A549 (cell line): ENCODE measurements at regions not wholly inside any gene's neighbourhood (a gene's known extent, or its start where the extent isn't known, plus 50 kb on each side); places are given as distances from the start of the nearest gene placed in this dataset.

Experiments
- ATAC-seq, 2 experiments: fragments of 200-7000 bp in 1 of 2; fragments of >200 bp in 1 of 2; cut with Nextera tagmentation in 1 of 2; cut with Tn5 transposase in 1 of 2; 3 replicates each; pipeline versions ENCODE4 v1.8.0 to v1.9.1; 2018 to 2020; ENCODE audit warnings: mild to moderate bottlenecking in 1 of 2, moderate library complexity in 1 of 2
- CTCF ChIA-PET: fragments of 300-600 bp; sonication (Branson Sonifier 250); formaldehyde crosslinking; extraction: SDS; loops from one replicate; lab custom pipeline; 2021; ENCODE audit warnings: antibody characterized with exemption, inconsistent platforms; lab: Yijun Ruan, JAX
- POLR2A ChIA-PET: fragments of 350-600 bp; formaldehyde crosslinking; extraction: SDS; loops from one replicate; lab custom pipeline; 2021; ENCODE audit warnings: antibody characterized with exemption, inconsistent platforms; lab: Yijun Ruan, JAX
- DNase-seq, 2 experiments: peaks; one replicate each; pipeline versions ENCODE4 v3.0.0 to v3.0.0-alpha.2; 2011 to 2016; ENCODE audit warnings: low read depth in 1 of 2, low spot score in 1 of 2
- FAIRE-seq: peaks from 2 replicates; lab custom pipeline; 2011; peaks lifted over from hg19 to GRCh38; lab: Jason Lieb, UNC
- H3K27ac ChIP-seq, 2 experiments: fragments of >200 bp; sonication (Bioruptor Twin); formaldehyde crosslinking; 3 replicates each; pipeline ENCODE4 v1.5.1; 2016 to 2017
- H3K4me1 ChIP-seq: fragments of >200 bp; sonication (Bioruptor Twin); formaldehyde crosslinking; 3 replicates; pipeline ENCODE4 v1.6.1; 2016
- H3K4me2 ChIP-seq: fragments of >200 bp; sonication (Bioruptor Twin); formaldehyde crosslinking; 3 replicates; pipeline ENCODE4 v1.6.1; 2016
- H3K4me3 ChIP-seq: fragments of >200 bp; sonication (Bioruptor Twin); formaldehyde crosslinking; 3 replicates; pipeline ENCODE4 v1.5.1; 2016
- H3K9me3 ChIP-seq: fragments of >200 bp; sonication (Bioruptor Twin); formaldehyde crosslinking; 3 replicates; pipeline ENCODE4 v1.6.1; 2016
- BHLHE40 ChIP-seq: IDR thresholded peaks from 2 replicates; pipeline ENCODE4 v1.6.1; 2012; ENCODE audit warnings: low read depth, low read length, inconsistent platforms
- CHD4 ChIP-seq: fragments of 200-600 bp; sonication (generic); IDR thresholded peaks from 2 replicates; pipeline ENCODE4 v1.6.1; 2016; ENCODE audit warnings: antibody characterized with exemption, mild to moderate bottlenecking, borderline replicate concordance
- EHF ChIP-seq: fragments of 250-450 bp; sonication (Bioruptor Pico); IDR thresholded peaks from 2 replicates; pipeline ENCODE4 v1.5.0; 2020; ENCODE audit warnings: mild to moderate bottlenecking
- EP300 ChIP-seq, 2 experiments: fragments of >200 bp; sonication (Bioruptor Twin); formaldehyde crosslinking; IDR thresholded peaks; 2 replicates in 1 of 2; 3 replicates in 1 of 2; pipeline ENCODE4 v1.6.1; 2016 to 2017
- ESRRA ChIP-seq: fragments of 150-350 bp; IDR thresholded peaks from 2 replicates; pipeline ENCODE4 v1.6.1; 2014; ENCODE audit warnings: mild to moderate bottlenecking, low read length, borderline replicate concordance
- FOSL2 ChIP-seq, 2 experiments: fragments of 450-650 bp in 1 of 2; fragments of >200 bp in 1 of 2; sonication (Bioruptor Twin) in 1 of 2; formaldehyde crosslinking; IDR thresholded peaks; 2 replicates each; pipeline versions ENCODE4 v1.5.0 to v1.6.1; 2016 to 2020; ENCODE audit warnings: mild to moderate bottlenecking in 1 of 2, moderate library complexity in 1 of 2
- HDAC2 ChIP-seq: fragments of 200-600 bp; sonication (generic); IDR thresholded peaks from 2 replicates; pipeline ENCODE4 v1.6.1; 2016
- HOXA7 ChIP-seq: fragments of 250-450 bp; sonication (Bioruptor Pico); IDR thresholded peaks from 2 replicates; pipeline ENCODE4 v1.5.0; 2020; ENCODE audit warnings: mild to moderate bottlenecking, moderate library complexity
- JUNB ChIP-seq: fragments of >200 bp; sonication (Bioruptor Twin); formaldehyde crosslinking; IDR thresholded peaks from 2 replicates; pipeline ENCODE4 v1.6.1; 2016
- KDM5A ChIP-seq: fragments of 200-600 bp; sonication (generic); IDR thresholded peaks from 2 replicates; pipeline ENCODE4 v1.6.1; 2016; ENCODE audit warnings: antibody characterized with exemption, mild to moderate bottlenecking
- MAFK ChIP-seq: fragments of 450-650 bp; IDR thresholded peaks from 2 replicates; pipeline ENCODE4 v1.6.1; 2014; ENCODE audit not compliant: partially characterized antibody
- MAZ ChIP-seq: fragments of 150-350 bp; IDR thresholded peaks from 2 replicates; pipeline ENCODE4 v1.6.1; 2014; ENCODE audit warnings: antibody characterized with exemption, low read depth, low read length, borderline replicate concordance
- MYC ChIP-seq: IDR thresholded peaks from 2 replicates; pipeline ENCODE4 v1.6.1; 2012; ENCODE audit warnings: mild to moderate bottlenecking, inconsistent platforms, low read length, improper control_type of control experiment, borderline replicate concordance
- NR3C1 ChIP-seq: fragments of >200 bp; sonication (Bioruptor Twin); formaldehyde crosslinking; IDR thresholded peaks from 3 replicates; pipeline ENCODE4 v1.6.1; 2017
- PHF8 ChIP-seq: fragments of 200-600 bp; sonication (generic); IDR thresholded peaks from 2 replicates; pipeline ENCODE4 v1.6.1; 2016; ENCODE audit warnings: low read depth, mild to moderate bottlenecking, antibody characterized with exemption, moderate library complexity, borderline replicate concordance
- RARB ChIP-seq: fragments of 250-450 bp; sonication (Bioruptor Pico); IDR thresholded peaks from 2 replicates; pipeline ENCODE4 v1.8.0; 2021; ENCODE audit warnings: mild to moderate bottlenecking, moderate library complexity
- RNF2 ChIP-seq: fragments of 200-600 bp; sonication (generic); IDR thresholded peaks from 2 replicates; pipeline ENCODE4 v1.6.1; 2016; ENCODE audit warnings: low read depth, mild to moderate bottlenecking, antibody characterized with exemption, moderate library complexity, borderline replicate concordance
- ZFP36 ChIP-seq: fragments of 450-650 bp; IDR thresholded peaks from 2 replicates; pipeline ENCODE4 v1.6.1; 2014; ENCODE audit warnings: borderline replicate concordance; ENCODE audit not compliant: partially characterized antibody
- ZNF302 ChIP-seq: fragments of 250-450 bp; sonication (Bioruptor Pico); IDR thresholded peaks from 2 replicates; pipeline ENCODE4 v1.9.0; 2021; ENCODE audit warnings: inconsistent platforms, mild to moderate bottlenecking, moderate library complexity
- ZSCAN20 ChIP-seq: fragments of 250-450 bp; sonication (Bioruptor Pico); IDR thresholded peaks from 2 replicates; pipeline ENCODE4 v1.8.0; 2022; ENCODE audit warnings: mild to moderate bottlenecking, moderate library complexity
- WGBS: methylation state at CpG from one replicate; pipeline ENCODE4 v1.1.6; 2017; ENCODE audit errors: missing lambda C conversion rate; 5-methylcytosine and 5-hydroxymethylcytosine counted together
- TF ChIP-seq, protein P1 (sequence below): fragments of 200-600 bp; sonication (generic); IDR thresholded peaks from 2 replicates; pipeline ENCODE4 v1.6.1; 2016; ENCODE audit warnings: antibody characterized with exemption, mild to moderate bottlenecking, moderate library complexity
- TF ChIP-seq, protein P2 (sequence below): IDR thresholded peaks from 2 replicates; pipeline ENCODE4 v1.6.1; 2012
- TF ChIP-seq, protein P3 (sequence below): fragments of 450-650 bp; IDR thresholded peaks from 2 replicates; pipeline ENCODE4 v1.6.1; 2014; ENCODE audit warnings: antibody characterized with exemption
- TF ChIP-seq, protein P4 (sequence below): IDR thresholded peaks from 2 replicates; pipeline ENCODE4 v1.6.1; 2012
- TF ChIP-seq, protein P5 (sequence below): fragments of 250-450 bp; sonication (Bioruptor Pico); IDR thresholded peaks from 2 replicates; pipeline ENCODE4 v1.5.0; 2021; ENCODE audit warnings: mild to moderate bottlenecking, moderate library complexity, borderline replicate concordance
- TF ChIP-seq, protein P6 (sequence below): fragments of >200 bp; sonication (Bioruptor Twin); formaldehyde crosslinking; IDR thresholded peaks from 2 replicates; pipeline ENCODE4 v1.6.1; 2016

DNA sequence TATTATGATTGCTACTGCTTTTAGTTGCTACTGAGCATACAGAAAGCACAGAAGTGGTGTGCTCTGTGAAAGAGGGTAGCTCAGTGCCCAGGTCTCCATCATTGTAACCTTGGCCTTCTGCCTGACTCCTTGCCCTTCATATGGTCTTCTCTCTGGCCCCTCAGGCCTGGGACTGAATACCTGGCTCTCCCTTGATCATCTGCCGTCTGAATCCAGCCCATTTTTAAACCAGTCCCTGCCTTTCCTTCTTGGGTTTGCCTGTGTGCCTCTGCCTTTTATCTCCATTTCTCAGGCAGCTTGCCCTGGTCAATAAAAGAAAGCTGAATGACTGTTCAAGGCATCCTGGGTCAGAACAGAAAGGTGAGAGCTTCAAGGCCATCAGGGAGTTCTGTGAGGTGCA lies 109.1 kb upstream of the ZNF438 start:
- 90% methylated on average over 1 of the region's 1 CpG for WGBS
- ChIA-PET CTCF (no interaction called here), POLR2A (no interaction called here)
- Histone ChIP-seq H3K4me2 (no peak overlapping the region), H3K27ac (no peak overlapping the region), H3K4me3 (no peak overlapping the region), H3K9me3 (no peaks in the 10 kb centered on the region), H3K4me1 (no peaks in the 10 kb centered on the region)
- ATAC-seq (no peak), FAIRE-seq (no peak), DNase-seq (no peak)
- TF ChIP-seq FOSL2 (IDR thresholded peaks at IDR 0.05) (no peak), FOSL2 (CRISPR knock-in tag; IDR thresholded peaks at IDR 0.05) (no peak), EP300 (IDR thresholded peaks at IDR 0.05) (no peak), RNF2 (no peak), MYC (no peak), EHF (no peak), MAFK (no peak), CHD4 (no peak), JUNB (no peak), NR3C1 (no peak)
- TF ChIP-seq, protein P1, sequence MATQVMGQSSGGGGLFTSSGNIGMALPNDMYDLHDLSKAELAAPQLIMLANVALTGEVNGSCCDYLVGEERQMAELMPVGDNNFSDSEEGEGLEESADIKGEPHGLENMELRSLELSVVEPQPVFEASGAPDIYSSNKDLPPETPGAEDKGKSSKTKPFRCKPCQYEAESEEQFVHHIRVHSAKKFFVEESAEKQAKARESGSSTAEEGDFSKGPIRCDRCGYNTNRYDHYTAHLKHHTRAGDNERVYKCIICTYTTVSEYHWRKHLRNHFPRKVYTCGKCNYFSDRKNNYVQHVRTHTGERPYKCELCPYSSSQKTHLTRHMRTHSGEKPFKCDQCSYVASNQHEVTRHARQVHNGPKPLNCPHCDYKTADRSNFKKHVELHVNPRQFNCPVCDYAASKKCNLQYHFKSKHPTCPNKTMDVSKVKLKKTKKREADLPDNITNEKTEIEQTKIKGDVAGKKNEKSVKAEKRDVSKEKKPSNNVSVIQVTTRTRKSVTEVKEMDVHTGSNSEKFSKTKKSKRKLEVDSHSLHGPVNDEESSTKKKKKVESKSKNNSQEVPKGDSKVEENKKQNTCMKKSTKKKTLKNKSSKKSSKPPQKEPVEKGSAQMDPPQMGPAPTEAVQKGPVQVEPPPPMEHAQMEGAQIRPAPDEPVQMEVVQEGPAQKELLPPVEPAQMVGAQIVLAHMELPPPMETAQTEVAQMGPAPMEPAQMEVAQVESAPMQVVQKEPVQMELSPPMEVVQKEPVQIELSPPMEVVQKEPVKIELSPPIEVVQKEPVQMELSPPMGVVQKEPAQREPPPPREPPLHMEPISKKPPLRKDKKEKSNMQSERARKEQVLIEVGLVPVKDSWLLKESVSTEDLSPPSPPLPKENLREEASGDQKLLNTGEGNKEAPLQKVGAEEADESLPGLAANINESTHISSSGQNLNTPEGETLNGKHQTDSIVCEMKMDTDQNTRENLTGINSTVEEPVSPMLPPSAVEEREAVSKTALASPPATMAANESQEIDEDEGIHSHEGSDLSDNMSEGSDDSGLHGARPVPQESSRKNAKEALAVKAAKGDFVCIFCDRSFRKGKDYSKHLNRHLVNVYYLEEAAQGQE, result no peak
- TF ChIP-seq, protein P2, sequence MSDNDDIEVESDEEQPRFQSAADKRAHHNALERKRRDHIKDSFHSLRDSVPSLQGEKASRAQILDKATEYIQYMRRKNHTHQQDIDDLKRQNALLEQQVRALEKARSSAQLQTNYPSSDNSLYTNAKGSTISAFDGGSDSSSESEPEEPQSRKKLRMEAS, result no peak

DNA sequence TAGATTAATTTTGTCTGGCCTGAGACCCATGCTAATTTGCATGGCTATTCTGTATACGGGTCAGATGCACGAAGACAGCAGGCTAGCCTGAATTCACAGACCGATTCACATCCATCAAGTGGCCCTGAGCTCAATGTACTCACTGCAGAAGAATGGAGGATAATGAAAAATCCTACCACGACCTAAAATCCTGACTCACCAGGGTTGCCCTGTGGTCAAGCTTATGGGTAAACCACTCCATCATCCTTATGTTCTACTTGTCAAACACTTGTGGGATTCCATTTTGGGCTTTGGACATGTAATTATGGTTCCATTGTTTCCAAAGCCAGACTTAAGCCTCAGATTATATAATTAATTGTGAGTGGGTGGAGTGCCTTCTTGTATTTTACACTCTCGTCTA lies 110.4 kb upstream of the ZNF438 start:
- H3K9me3 ChIP-seq, result no peaks in the 10 kb centered on the region
- ChIA-PET POLR2A (no interaction called here), CTCF (no interaction called here)
- peaks cover 8% of the 10 kb centered on the region for H3K4me1 ChIP-seq
- DNase-seq, result no peak
- TF ChIP-seq MYC, result no peak
- no peak for TF ChIP-seq ESRRA
- no peak for TF ChIP-seq MAFK
- no peak for TF ChIP-seq KDM5A
- TF ChIP-seq HOXA7, result no peak
- TF ChIP-seq RARB (CRISPR knock-in tag), result no peak
- TF ChIP-seq, protein P3, sequence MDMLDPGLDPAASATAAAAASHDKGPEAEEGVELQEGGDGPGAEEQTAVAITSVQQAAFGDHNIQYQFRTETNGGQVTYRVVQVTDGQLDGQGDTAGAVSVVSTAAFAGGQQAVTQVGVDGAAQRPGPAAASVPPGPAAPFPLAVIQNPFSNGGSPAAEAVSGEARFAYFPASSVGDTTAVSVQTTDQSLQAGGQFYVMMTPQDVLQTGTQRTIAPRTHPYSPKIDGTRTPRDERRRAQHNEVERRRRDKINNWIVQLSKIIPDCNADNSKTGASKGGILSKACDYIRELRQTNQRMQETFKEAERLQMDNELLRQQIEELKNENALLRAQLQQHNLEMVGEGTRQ, result no peak
- ATAC-seq, result no peak
- H3K4me2 ChIP-seq, result no peak overlapping the region
- no peak overlapping the region for H3K27ac ChIP-seq
- H3K4me3 ChIP-seq, result no peak overlapping the region
- WGBS, result 66% methylated on average over 5 of the region's 5 CpGs
- no peak for FAIRE-seq

DNA sequence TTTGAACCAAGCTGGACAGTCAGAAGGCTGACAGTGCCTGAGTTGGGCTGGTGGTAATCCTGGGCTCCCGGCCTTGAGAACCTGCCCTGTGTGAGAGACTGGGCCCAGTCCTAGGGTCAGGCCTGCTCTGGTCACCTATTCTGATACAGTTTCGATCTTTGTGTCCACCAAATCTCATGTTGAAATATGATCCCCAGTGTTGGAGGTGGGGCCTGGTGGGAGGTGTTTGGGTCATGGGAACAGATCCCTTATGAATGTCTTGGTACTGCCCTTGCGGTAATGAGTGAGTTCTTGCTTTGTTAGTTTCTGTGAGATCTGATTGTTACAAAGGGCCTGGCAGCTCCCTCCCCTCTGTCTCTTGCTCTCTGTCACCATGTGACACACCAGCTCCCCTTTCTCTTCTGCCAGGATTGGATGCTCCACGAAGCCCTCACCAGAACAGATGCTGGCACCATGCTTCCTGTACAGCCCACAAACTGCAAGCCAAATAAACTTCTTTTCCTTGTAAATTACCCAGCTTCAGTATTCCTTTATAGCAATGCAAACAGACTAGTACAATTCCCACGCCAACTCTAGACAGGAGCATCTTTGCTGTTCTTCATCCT lies 111.8 kb upstream of the ZNF438 start:
- no peak overlapping the region for H3K4me3 ChIP-seq
- WGBS, result 77% methylated on average over 5 of the region's 5 CpGs
- no peak for FAIRE-seq
- TF ChIP-seq, protein P4, sequence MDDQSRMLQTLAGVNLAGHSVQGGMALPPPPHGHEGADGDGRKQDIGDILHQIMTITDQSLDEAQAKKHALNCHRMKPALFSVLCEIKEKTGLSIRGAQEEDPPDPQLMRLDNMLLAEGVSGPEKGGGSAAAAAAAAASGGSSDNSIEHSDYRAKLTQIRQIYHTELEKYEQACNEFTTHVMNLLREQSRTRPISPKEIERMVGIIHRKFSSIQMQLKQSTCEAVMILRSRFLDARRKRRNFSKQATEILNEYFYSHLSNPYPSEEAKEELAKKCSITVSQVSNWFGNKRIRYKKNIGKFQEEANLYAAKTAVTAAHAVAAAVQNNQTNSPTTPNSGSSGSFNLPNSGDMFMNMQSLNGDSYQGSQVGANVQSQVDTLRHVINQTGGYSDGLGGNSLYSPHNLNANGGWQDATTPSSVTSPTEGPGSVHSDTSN, result no peak
- TF ChIP-seq ZNF302 (CRISPR knock-in tag), result no peak
- no peak for TF ChIP-seq ZFP36
- TF ChIP-seq, protein P5, sequence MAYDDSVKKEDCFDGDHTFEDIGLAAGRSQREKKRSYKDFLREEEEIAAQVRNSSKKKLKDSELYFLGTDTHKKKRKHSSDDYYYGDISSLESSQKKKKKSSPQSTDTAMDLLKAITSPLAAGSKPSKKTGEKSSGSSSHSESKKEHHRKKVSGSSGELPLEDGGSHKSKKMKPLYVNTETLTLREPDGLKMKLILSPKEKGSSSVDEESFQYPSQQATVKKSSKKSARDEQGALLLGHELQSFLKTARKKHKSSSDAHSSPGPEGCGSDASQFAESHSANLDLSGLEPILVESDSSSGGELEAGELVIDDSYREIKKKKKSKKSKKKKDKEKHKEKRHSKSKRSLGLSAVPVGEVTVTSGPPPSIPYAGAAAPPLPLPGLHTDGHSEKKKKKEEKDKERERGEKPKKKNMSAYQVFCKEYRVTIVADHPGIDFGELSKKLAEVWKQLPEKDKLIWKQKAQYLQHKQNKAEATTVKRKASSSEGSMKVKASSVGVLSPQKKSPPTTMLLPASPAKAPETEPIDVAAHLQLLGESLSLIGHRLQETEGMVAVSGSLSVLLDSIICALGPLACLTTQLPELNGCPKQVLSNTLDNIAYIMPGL, result no peak
- no peak for TF ChIP-seq MAZ
- TF ChIP-seq HDAC2, result no peak
- no peak for TF ChIP-seq ZSCAN20 (CRISPR knock-in tag)
- no peak for TF ChIP-seq PHF8
- TF ChIP-seq, protein P6, sequence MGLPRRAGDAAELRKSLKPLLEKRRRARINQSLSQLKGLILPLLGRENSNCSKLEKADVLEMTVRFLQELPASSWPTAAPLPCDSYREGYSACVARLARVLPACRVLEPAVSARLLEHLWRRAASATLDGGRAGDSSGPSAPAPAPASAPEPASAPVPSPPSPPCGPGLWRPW, result no peak
- TF ChIP-seq, protein P2, result no peak
- no peak for TF ChIP-seq BHLHE40

More for the DNA sequence above, 111.8 kb upstream of the ZNF438 start:
- H3K27ac ChIP-seq, result no peak overlapping the region
- ChIA-PET POLR2A (no interaction called here), CTCF (interaction anchor here (0.9 kb wide), 1 partner anchor 15 kb away, joined by 3 read pairs; no protein-coding TSS in a partner anchor)
- H3K4me2 ChIP-seq, result no peak overlapping the region
- no peaks in the 10 kb centered on the region for H3K9me3 ChIP-seq
- H3K4me1 ChIP-seq, result peaks cover 15% of the 10 kb centered on the region
- ATAC-seq (no peak), DNase-seq (no peak)
